B cell (primary cell): ENCODE measurements at regions not wholly inside any gene's neighbourhood (a gene's known extent, or its start where the extent isn't known, plus 50 kb on each side); places are given as distances from the start of the nearest gene placed in this dataset.

Source experiments
- ATAC-seq: fragments of 200-7000 bp; cut with Tn5 transposase; one replicate; pipeline ENCODE4 v1.10.0; 2021; ENCODE audit warnings: low read depth, mild to moderate bottlenecking, moderate number of reproducible peaks, moderate library complexity
- CTCF ChIA-PET: fragments of 350-600 bp; sonication (Branson Sonifier 250); formaldehyde crosslinking; loops from one replicate; lab custom pipeline; 2021; ENCODE audit warnings: antibody characterized with exemption, inconsistent platforms; lab: Charles Lee
- POLR2A ChIA-PET: fragments of 350-600 bp; sonication (Branson Sonifier 250); formaldehyde crosslinking; loops from one replicate; lab custom pipeline; 2021; ENCODE audit warnings: antibody characterized with exemption; lab: Charles Lee
- DNase-seq: peaks from one replicate; pipeline ENCODE4 v3.0.0; 2013
- H2AFZ ChIP-seq: 2 replicates; pipeline ENCODE4 v1.6.1; 2012; ENCODE audit warnings: mild to moderate bottlenecking, low read depth, low read length; ENCODE audit not compliant: insufficient read depth, poor library complexity, severe bottlenecking
- H3K27ac ChIP-seq, 2 donors: 1 replicate in 1 of 2; 2 replicates in 1 of 2; pipeline ENCODE4 v1.5.1; 2012 to 2013; ENCODE audit warnings: low read length in 2 of 2, mild to moderate bottlenecking in 2 of 2, moderate library complexity in 1 of 2
- H3K27me3 ChIP-seq, 4 experiments: fragments of 200-600 bp in 1 of 4; sonication (generic) in 1 of 4; replicated peaks in 1 of 4; 1 replicate in 2 of 4; 2 replicates in 2 of 4; pipeline versions ENCODE4 v1.6.1 to v1.7.0; 2013 to 2016; ENCODE audit warnings: low read length in 3 of 4, mild to moderate bottlenecking in 2 of 4, mixed read lengths in 1 of 4, moderate library complexity in 1 of 4; ENCODE audit not compliant: insufficient read depth in 4 of 4, control insufficient read depth in 3 of 4; ENCODE audit errors: control extremely low read depth in 1 of 4
- H3K36me3 ChIP-seq, 2 experiments: replicated peaks in 1 of 2; 1 replicate in 1 of 2; 2 replicates in 1 of 2; pipeline versions ENCODE4 v1.6.1 to v1.7.1; 2013; ENCODE audit warnings: low read length in 1 of 2; ENCODE audit not compliant: insufficient read depth in 2 of 2, control insufficient read depth in 1 of 2; ENCODE audit errors: control extremely low read depth in 1 of 2, extremely low read depth in 1 of 2
- H3K4me1 ChIP-seq, 2 donors: fragments of 200-600 bp in 1 of 2; sonication (generic) in 1 of 2; 1 replicate in 1 of 2; 2 replicates in 1 of 2; pipeline versions ENCODE4 v1.5.1 to v1.6.1; 2013 to 2017; ENCODE audit warnings: low read length in 2 of 2; ENCODE audit not compliant: control insufficient read depth in 2 of 2, insufficient read depth in 2 of 2
- H3K4me2 ChIP-seq: replicated peaks from 2 replicates; pipeline ENCODE3; 2012; ENCODE audit warnings: mild to moderate bottlenecking, low read depth, low read length; ENCODE audit not compliant: poor library complexity, severe bottlenecking
- H3K4me3 ChIP-seq, 5 experiments: fragments of 200-600 bp in 1 of 5; sonication (generic) in 1 of 5; 1 replicate in 3 of 5; 2 replicates in 2 of 5; pipeline versions ENCODE4 v1.5.1 to v1.7.0; 2011 to 2016; ENCODE audit warnings: low read length in 4 of 5, mild to moderate bottlenecking in 4 of 5, low read depth in 2 of 5, control low read depth in 1 of 5, moderate library complexity in 1 of 5; ENCODE audit not compliant: insufficient read depth in 1 of 5; ENCODE audit errors: control extremely low read depth in 1 of 5, extremely low read depth in 1 of 5
- H3K79me2 ChIP-seq: fragments of 200-600 bp; sonication (generic); one replicate; pipeline ENCODE4 v1.6.0; 2016; ENCODE audit warnings: low read length; ENCODE audit not compliant: control insufficient read depth, insufficient read depth
- H3K9ac ChIP-seq: fragments of 200-600 bp; sonication (generic); 2 replicates; pipeline ENCODE4 v1.6.1; 2017; ENCODE audit warnings: mild to moderate bottlenecking, low read length, moderate library complexity
- H3K9me3 ChIP-seq, 3 donors: one replicate each; pipeline versions ENCODE4 v1.6.1 to v1.7.1; 2013; ENCODE audit warnings: low read length in 2 of 3; ENCODE audit not compliant: control insufficient read depth in 2 of 3, insufficient read depth in 1 of 3; ENCODE audit errors: control extremely low read depth in 1 of 3
- H4K20me1 ChIP-seq: 2 replicates; pipeline ENCODE4 v1.6.0; 2012; ENCODE audit warnings: mild to moderate bottlenecking, low read length; ENCODE audit not compliant: insufficient read depth, control insufficient read depth, poor library complexity, severe bottlenecking
- H3K27ac Mint-ChIP-seq: one replicate; pipeline ENCODE4 v1.8.0; 2021; ENCODE audit warnings: mixed read lengths
- H3K27me3 Mint-ChIP-seq: one replicate; pipeline ENCODE4 v1.8.0; 2021; ENCODE audit warnings: mixed read lengths
- H3K4me1 Mint-ChIP-seq: one replicate; pipeline ENCODE4 v1.8.0; 2021; ENCODE audit warnings: mixed read lengths
- H3K4me3 Mint-ChIP-seq: one replicate; pipeline ENCODE4 v1.8.0; 2021; ENCODE audit warnings: mixed read lengths
- H3K9me3 Mint-ChIP-seq: one replicate; pipeline ENCODE4 v1.8.0; 2022; ENCODE audit warnings: mixed read lengths; ENCODE audit not compliant: insufficient read depth
- CTCF ChIP-seq: fragments of 200-600 bp; IDR thresholded peaks from one replicate; pipeline ENCODE4 v1.8.0; 2022; ENCODE audit warnings: antibody characterized with exemption, mild to moderate bottlenecking
- EZH2 ChIP-seq: IDR thresholded peaks from 2 replicates; pipeline ENCODE4 v1.6.1; 2012; ENCODE audit warnings: borderline replicate concordance, low read depth, mild to moderate bottlenecking, moderate library complexity, low read length; ENCODE audit not compliant: insufficient read depth, poor library complexity, severe bottlenecking
- WGBS: methylation state at CpG from one replicate; pipeline ENCODE4 v1.1.5; 2013; ENCODE audit warnings: missing lambda C conversion rate; ENCODE audit not compliant: insufficient coverage; 5-methylcytosine and 5-hydroxymethylcytosine counted together
- intact Hi-C: fragments of 100-400 bp; cut with micrococcal nuclease; formaldehyde crosslinking; loops from one replicate; pipeline ENCODE4 v1.10.0; 2022

GRCh38 chr1:186620566-186621350, 59.5 kb downstream of the PTGS2 start:
- Histone ChIP-seq H3K79me2 (no peaks in the 10 kb centered on the region), H2AFZ (no peak overlapping the region), H3K27ac (no peak overlapping the region), H3K9ac (no peak overlapping the region), H3K9me3 (no peaks in the 10 kb centered on the region), H3K4me3 (no peak overlapping the region), H3K27me3 (no peaks in the 10 kb centered on the region), H3K36me3 (no peaks in the 10 kb centered on the region), H3K4me2 (no peak overlapping the region), H3K4me1 (peaks cover 8 to 12% of the 10 kb centered on the region in 2 donors), H4K20me1 (no peaks in the 10 kb centered on the region)
- no peak for TF ChIP-seq EZH2
- no peak for TF ChIP-seq CTCF
- H3K4me1 Mint-ChIP-seq = peaks cover 12% of the 10 kb centered on the region
- no CpG with 5 or more reads among the region's 2 CpGs for WGBS
- ChIA-PET CTCF (no interaction called here), POLR2A (no interaction called here)
- H3K9me3 Mint-ChIP-seq = no peaks in the 10 kb centered on the region
- no peak overlapping the region for H3K27ac Mint-ChIP-seq
- DNase-seq = no peak
- H3K4me3 Mint-ChIP-seq = no peak overlapping the region
- intact Hi-C loops = no loop called here
- no peak for ATAC-seq
- peaks cover 4% of the 10 kb centered on the region for H3K27me3 Mint-ChIP-seq

GRCh38 chr1:186618401-186619170, 61.6 kb downstream of the PTGS2 start:
- whole genome bisulfite sequencing = 0% methylated on average over 8 of the region's 11 CpGs
- H2AFZ ChIP-seq = peak overlapping the region; percentile 68
- CTCF ChIA-PET = interaction anchor here (0.6 kb wide), 1 partner anchor 9 kb away, joined by 4 read pairs; no protein-coding TSS in a partner anchor
- H3K4me2 ChIP-seq = peak overlapping the region; percentile 74
- no peaks in the 10 kb centered on the region for H3K9me3 ChIP-seq
- Mint-ChIP-seq H3K27ac (no peak overlapping the region), H3K27me3 (peaks cover 4% of the 10 kb centered on the region), H3K9me3 (no peaks in the 10 kb centered on the region), H3K4me1 (peaks cover 13% of the 10 kb centered on the region), H3K4me3 (peak overlapping the region; percentile 76)
- intact Hi-C loops = no loop called here
- peak overlapping the region in 1 of 2 donors; percentile 15 for H3K27ac ChIP-seq
- H3K36me3 ChIP-seq = no peaks in the 10 kb centered on the region
- H3K79me2 ChIP-seq = no peaks in the 10 kb centered on the region
- TF ChIP-seq EZH2 = no peak
- no peak for TF ChIP-seq CTCF
- peak; percentile 53 for DNase-seq
- POLR2A ChIA-PET = no interaction called here
- H3K27me3 ChIP-seq = no peaks in the 10 kb centered on the region
- peak overlapping the region; percentile 57 for H3K9ac ChIP-seq
- H4K20me1 ChIP-seq = no peaks in the 10 kb centered on the region
- H3K4me3 ChIP-seq = peak overlapping the region; percentile 7 to 55 (median 42)
- H3K4me1 ChIP-seq = peaks cover 8 to 12% of the 10 kb centered on the region in 2 donors
- peak; percentile 62 for ATAC-seq
